H1 (cell line): ENCODE measurements at regions not wholly inside any gene's neighbourhood (a gene's known extent, or its start where the extent isn't known, plus 50 kb on each side); places are given as distances from the start of the nearest gene placed in this dataset.

Experiments used
- CTCF ChIA-PET: fragments of 300-600 bp; sonication (Branson Sonifier 250); formaldehyde crosslinking; loops from one replicate; lab custom pipeline; 2021; ENCODE audit not compliant: partially characterized antibody; lab: Charles Lee
- POLR2A ChIA-PET: fragments of 300-600 bp; sonication (Branson Sonifier 250); formaldehyde crosslinking; loops from one replicate; lab custom pipeline; 2021; ENCODE audit warnings: inconsistent platforms; ENCODE audit not compliant: partially characterized antibody; lab: Charles Lee
- DNase-seq, 2 experiments: peaks; one replicate each; pipeline versions ENCODE4 v3.0.0 to v3.0.0-alpha.2; 2010 to 2022; ENCODE audit warnings: low spot score in 2 of 2, low read depth in 1 of 2, mixed read lengths in 1 of 2
- FAIRE-seq: peaks from 2 replicates; lab custom pipeline; 2011; peaks lifted over from hg19 to GRCh38; lab: Jason Lieb, UNC
- H2AFZ ChIP-seq: 2 replicates; pipeline ENCODE4 v1.8.1; 2012; ENCODE audit warnings: low read length, inconsistent platforms
- H2AK5ac ChIP-seq: 2 replicates; pipeline ENCODE4 v1.6.1; 2013; ENCODE audit warnings: low read depth, low read length
- H2BK120ac ChIP-seq: replicated peaks from 2 replicates; pipeline ENCODE3; 2013; ENCODE audit warnings: low read depth, low read length, inconsistent platforms
- H2BK12ac ChIP-seq: 2 replicates; pipeline ENCODE4 v1.6.1; 2013; ENCODE audit warnings: low read depth, low read length
- H2BK15ac ChIP-seq: 2 replicates; pipeline ENCODE4 v1.6.1; 2013; ENCODE audit warnings: low read length
- H2BK20ac ChIP-seq: 2 replicates; pipeline ENCODE4 v1.6.1; 2013; ENCODE audit warnings: low read length
- H2BK5ac ChIP-seq: 2 replicates; pipeline ENCODE4 v1.6.1; 2013; ENCODE audit warnings: low read depth, low read length
- H3K14ac ChIP-seq: 2 replicates; pipeline ENCODE4 v1.6.1; 2013; ENCODE audit warnings: inconsistent platforms; ENCODE audit not compliant: insufficient read length
- H3K18ac ChIP-seq: 2 replicates; pipeline ENCODE4 v1.6.1; 2013; ENCODE audit warnings: low read length; ENCODE audit errors: extremely low read depth
- H3K23ac ChIP-seq: 2 replicates; pipeline ENCODE4 v1.6.1; 2013; ENCODE audit warnings: inconsistent platforms; ENCODE audit not compliant: insufficient read length
- H3K23me2 ChIP-seq: 2 replicates; pipeline ENCODE4 v1.6.1; 2013; ENCODE audit warnings: low read depth, low read length
- H3K27ac ChIP-seq: 2 replicates; pipeline ENCODE4 v1.6.1; 2011; ENCODE audit warnings: low read depth, low read length, inconsistent platforms
- H3K27me3 ChIP-seq, 4 experiments: replicated peaks in 1 of 4; 1 replicate in 1 of 4; 2 replicates in 3 of 4; pipeline versions ENCODE4 v1.6.1 to v1.8.1; 2011 to 2013; ENCODE audit warnings: low read length in 3 of 4, mild to moderate bottlenecking in 3 of 4, inconsistent platforms in 2 of 4, mixed read lengths in 2 of 4, moderate library complexity in 1 of 4; ENCODE audit not compliant: control insufficient read depth in 3 of 4, insufficient read depth in 3 of 4; ENCODE audit errors: extremely low read depth in 1 of 4
- H3K36me3 ChIP-seq, 4 experiments: 2 replicates each; pipeline versions ENCODE4 v1.6.1 to v1.8.1; 2011 to 2013; ENCODE audit warnings: mild to moderate bottlenecking in 4 of 4, low read length in 3 of 4, moderate library complexity in 2 of 4, control low read depth in 1 of 4, inconsistent platforms in 1 of 4; ENCODE audit not compliant: insufficient read depth in 4 of 4, control insufficient read depth in 2 of 4
- H3K4ac ChIP-seq: replicated peaks from 2 replicates; pipeline ENCODE3; 2013; ENCODE audit warnings: low read length, low read depth, mixed read lengths, inconsistent platforms; ENCODE audit not compliant: insufficient read length
- H3K4me1 ChIP-seq, 4 experiments: replicated peaks in 1 of 4; 1 replicate in 1 of 4; 2 replicates in 3 of 4; pipeline versions ENCODE4 v1.6.1 to v1.8.1; 2011 to 2013; ENCODE audit warnings: low read length in 3 of 4, inconsistent platforms in 2 of 4, mixed read lengths in 1 of 4; ENCODE audit not compliant: insufficient read depth in 4 of 4, control insufficient read depth in 3 of 4
- H3K4me2 ChIP-seq, 2 experiments: 2 replicates each; pipeline versions ENCODE4 v1.6.1 to v1.8.1; 2011 to 2013; ENCODE audit warnings: low read depth in 2 of 2, low read length in 2 of 2, control low read depth in 1 of 2, inconsistent platforms in 1 of 2, mild to moderate bottlenecking in 1 of 2; ENCODE audit not compliant: insufficient read depth in 1 of 2
- H3K4me3 ChIP-seq, 4 experiments: fragments of 200-600, 300-600 bp in 1 of 4; sonication (generic), shearing (Covaris generic), sonication (Bioruptor Twin) in 1 of 4; 2 replicates each; pipeline versions ENCODE4 v1.5.1 to v1.8.1; 2011 to 2016; ENCODE audit warnings: low read length in 4 of 4, low read depth in 3 of 4, control low read depth in 2 of 4, inconsistent platforms in 2 of 4, mild to moderate bottlenecking in 2 of 4, mixed read lengths in 1 of 4, moderate library complexity in 1 of 4; ENCODE audit not compliant: insufficient read depth in 2 of 4; ENCODE audit errors: extremely low read depth in 1 of 4
- H3K56ac ChIP-seq: replicated peaks from 2 replicates; pipeline ENCODE3; 2013; ENCODE audit warnings: low read depth, mild to moderate bottlenecking, mixed read lengths, low read length, inconsistent platforms; ENCODE audit not compliant: insufficient read length
- H3K79me1 ChIP-seq: 2 replicates; pipeline ENCODE4 v1.6.1; 2013; ENCODE audit warnings: low read depth, low read length, control low read depth
- H3K79me2 ChIP-seq, 2 experiments: 2 replicates each; pipeline versions ENCODE4 v1.6.1 to v1.8.1; 2012 to 2013; ENCODE audit warnings: low read length in 2 of 2, mild to moderate bottlenecking in 2 of 2, inconsistent platforms in 1 of 2; ENCODE audit not compliant: insufficient read depth in 2 of 2, control insufficient read depth in 1 of 2
- H3K9ac ChIP-seq, 4 experiments: replicated peaks in 1 of 4; 1 replicate in 1 of 4; 2 replicates in 3 of 4; pipeline versions ENCODE4 v1.6.1 to v1.8.1; 2011 to 2013; ENCODE audit warnings: low read depth in 3 of 4, low read length in 3 of 4, control low read depth in 2 of 4, mild to moderate bottlenecking in 2 of 4, moderate library complexity in 2 of 4, inconsistent platforms in 1 of 4; ENCODE audit errors: extremely low read depth in 1 of 4
- H3K9me3 ChIP-seq, 2 experiments: 2 replicates each; pipeline versions ENCODE4 v1.6.1 to v1.8.1; 2012 to 2013; ENCODE audit warnings: mild to moderate bottlenecking in 2 of 2, moderate library complexity in 2 of 2, control low read depth in 1 of 2, inconsistent platforms in 1 of 2, low read depth in 1 of 2, low read length in 1 of 2, mixed read lengths in 1 of 2; ENCODE audit not compliant: insufficient read depth in 2 of 2
- H4K20me1 ChIP-seq, 2 experiments: replicated peaks in 1 of 2; 2 replicates each; pipeline versions ENCODE3 to v1.8.1; 2011 to 2013; ENCODE audit warnings: inconsistent platforms in 2 of 2, low read length in 2 of 2, mild to moderate bottlenecking in 1 of 2; ENCODE audit not compliant: insufficient read depth in 2 of 2, control insufficient read depth in 1 of 2
- H4K5ac ChIP-seq: 2 replicates; pipeline ENCODE4 v1.6.1; 2013; ENCODE audit warnings: low read length, low read depth, mixed read lengths, inconsistent platforms; ENCODE audit not compliant: insufficient read length
- H4K8ac ChIP-seq: 2 replicates; pipeline ENCODE4 v1.8.0; 2013; ENCODE audit warnings: mild to moderate bottlenecking, moderate library complexity, low read length, inconsistent platforms; ENCODE audit not compliant: insufficient read depth; ENCODE audit errors: extremely low read depth
- H4K91ac ChIP-seq: replicated peaks from 2 replicates; pipeline ENCODE3; 2013; ENCODE audit warnings: low read length, mixed read lengths, inconsistent platforms; ENCODE audit not compliant: insufficient read length
- CEBPB ChIP-seq: IDR thresholded peaks from 2 replicates; pipeline ENCODE4 v1.6.1; 2012; ENCODE audit warnings: low read depth, low read length
- EP300 ChIP-seq, 2 experiments: IDR thresholded peaks; 1 replicate in 1 of 2; 2 replicates in 1 of 2; pipeline ENCODE4 v1.6.1; 2011 to 2012; ENCODE audit warnings: low read depth in 2 of 2, low read length in 2 of 2, mild to moderate bottlenecking in 2 of 2, borderline replicate concordance in 1 of 2, inconsistent platforms in 1 of 2, moderate library complexity in 1 of 2
- EZH2 ChIP-seq: fragments of 200-600 bp; sonication (generic); IDR thresholded peaks from 2 replicates; pipeline ENCODE4 v1.7.1; 2012; ENCODE audit warnings: low read depth, mild to moderate bottlenecking, moderate library complexity, low read length, inconsistent platforms; ENCODE audit not compliant: severe bottlenecking
- HDAC2 ChIP-seq, 2 experiments: fragments of 300-600 bp in 1 of 2; sonication (generic) in 1 of 2; IDR thresholded peaks; 2 replicates each; pipeline ENCODE4 v1.6.1; 2011 to 2012; ENCODE audit warnings: low read depth in 2 of 2, low read length in 2 of 2, mild to moderate bottlenecking in 2 of 2, moderate library complexity in 2 of 2, borderline replicate concordance in 1 of 2, inconsistent platforms in 1 of 2
- HDAC6 ChIP-seq: IDR thresholded peaks from one replicate; pipeline ENCODE4 v1.7.1; 2012; ENCODE audit warnings: low read depth, mild to moderate bottlenecking, inconsistent platforms, low read length, moderate library complexity
- JUN ChIP-seq: IDR thresholded peaks from 2 replicates; pipeline ENCODE4 v1.6.1; 2011; ENCODE audit warnings: low read depth, mild to moderate bottlenecking, improper control_type of control experiment, low read length
- KDM4A ChIP-seq: IDR thresholded peaks from one replicate; pipeline ENCODE4 v1.7.1; 2012; ENCODE audit warnings: low read depth, mild to moderate bottlenecking, moderate library complexity, low read length, inconsistent platforms; ENCODE audit not compliant: severe bottlenecking
- NANOG ChIP-seq: IDR thresholded peaks from 2 replicates; pipeline ENCODE4 v1.6.1; 2011; ENCODE audit warnings: low read length, low read depth, mild to moderate bottlenecking, inconsistent platforms; ENCODE audit not compliant: insufficient read depth, poor library complexity, severe bottlenecking
- NRF1 ChIP-seq: IDR thresholded peaks from 2 replicates; pipeline ENCODE4 v1.6.1; 2011; ENCODE audit warnings: mild to moderate bottlenecking, low read depth, low read length, improper control_type of control experiment
- POLR2AphosphoS5 ChIP-seq: IDR thresholded peaks from 2 replicates; pipeline ENCODE4 v1.6.1; 2011; ENCODE audit warnings: low read depth, low read length
- RBBP5 ChIP-seq: IDR thresholded peaks from 2 replicates; pipeline ENCODE4 v1.7.1; 2012; ENCODE audit warnings: low read depth, mild to moderate bottlenecking, inconsistent platforms, low read length, moderate library complexity, borderline replicate concordance
- RFX5 ChIP-seq: IDR thresholded peaks from 2 replicates; pipeline ENCODE4 v1.6.1; 2011; ENCODE audit warnings: low read depth, low read length, improper control_type of control experiment, borderline replicate concordance
- RXRA ChIP-seq: IDR thresholded peaks from 2 replicates; pipeline ENCODE4 v1.6.1; 2011; ENCODE audit warnings: low read depth, mild to moderate bottlenecking, low read length, moderate library complexity; ENCODE audit not compliant: insufficient read depth
- TBP ChIP-seq: IDR thresholded peaks from 2 replicates; pipeline ENCODE4 v1.6.1; 2011; ENCODE audit warnings: low read depth, low read length, improper control_type of control experiment
- TCF12 ChIP-seq: IDR thresholded peaks from 2 replicates; pipeline ENCODE4 v1.6.1; 2011; ENCODE audit warnings: low read depth, mild to moderate bottlenecking, low read length
- WGBS, 2 experiments: shearing (Covaris generic) in 1 of 2; methylation state at CpG; one replicate each; pipeline versions ENCODE4 v1.1.6 to v1.1.7; 2013 to 2015; ENCODE audit warnings: low lambda C conversion rate in 2 of 2, mixed read lengths in 2 of 2, inconsistent platforms in 1 of 2, low coverage in 1 of 2, missing lambda C conversion rate in 1 of 2; ENCODE audit not compliant: insufficient replicate concordance in 2 of 2, insufficient coverage in 1 of 2, insufficient read length in 1 of 2; ENCODE audit errors: extremely low coverage in 1 of 2, missing lambda C conversion rate in 1 of 2; 5-methylcytosine and 5-hydroxymethylcytosine counted together

GRCh38 chr14:86683561-86683960 is 1153.6 kb downstream of the FLRT2 start:
- no peak for FAIRE-seq
- Histone ChIP-seq H2BK15ac (no peak overlapping the region), H2BK12ac (no peak overlapping the region), H4K5ac (no peak overlapping the region), H3K4me2 (no peak overlapping the region), H3K79me1 (no peaks in the 10 kb centered on the region), H2BK5ac (no peak overlapping the region), H3K23ac (no peak overlapping the region), H3K36me3 (no peaks in the 10 kb centered on the region), H3K27ac (no peak overlapping the region), H2BK120ac (no peak overlapping the region), H2AFZ (no peak overlapping the region), H3K4me3 (no peak overlapping the region), H3K27me3 (no peaks in the 10 kb centered on the region), H3K9me3 (no peaks in the 10 kb centered on the region), H4K20me1 (no peaks in the 10 kb centered on the region), H2AK5ac (no peak overlapping the region), H3K79me2 (no peaks in the 10 kb centered on the region), H4K91ac (no peak overlapping the region), H3K56ac (no peak overlapping the region), H3K4ac (no peak overlapping the region), H2BK20ac (no peak overlapping the region), H4K8ac (no peak overlapping the region), H3K4me1 (no peaks in the 10 kb centered on the region), H3K9ac (no peak overlapping the region), H3K18ac (no peak overlapping the region), H3K14ac (no peak overlapping the region), H3K23me2 (no peaks in the 10 kb centered on the region)
- DNase-seq: no peak
- ChIA-PET POLR2A (no interaction called here), CTCF (no interaction called here)
- 93% methylated on average over 1 of the region's 1 CpG; no CpG with 5 or more reads in 1 of the 2 experiments for whole genome bisulfite sequencing, 2 experiments
- no peak for TF ChIP-seq TCF12
- TF ChIP-seq EZH2: no peak
- no peak for TF ChIP-seq TBP
- TF ChIP-seq HDAC6: no peak
- TF ChIP-seq POLR2AphosphoS5: no peak
- TF ChIP-seq NRF1: no peak
- TF ChIP-seq JUN: no peak
- TF ChIP-seq HDAC2 (IDR thresholded peaks at IDR 0.05; ENCODE audit: borderline replicate concordance in 1 of 2, low read depth in 2 of 2, low read length in 2 of 2): no peak
- TF ChIP-seq EP300 (IDR thresholded peaks at IDR 0.05; ENCODE audit: borderline replicate concordance in 1 of 2, low read depth in 2 of 2, low read length in 2 of 2): no peak
- TF ChIP-seq RFX5: no peak
- no peak for TF ChIP-seq CEBPB
- TF ChIP-seq KDM4A: no peak
- TF ChIP-seq RBBP5: no peak
- TF ChIP-seq NANOG: no peak
- TF ChIP-seq RXRA: no peak
